IPS-18a (cell line): ENCODE measurements at regions not wholly inside any gene's neighbourhood (a gene's known extent, or its start where the extent isn't known, plus 50 kb on each side); places are given as distances from the start of the nearest gene placed in this dataset.
"Not testable (repeated sequence)": the region's sequence is repeated elsewhere in the genome, so short reads cannot be mapped to it uniquely, and the experiment has no call there.

Source experiments
- H3K27ac ChIP-seq: one replicate; pipeline ENCODE4 v1.5.1; 2013; ENCODE audit warnings: low read length
- H3K27me3 ChIP-seq: one replicate; pipeline ENCODE4 v1.6.1; 2013; ENCODE audit warnings: mild to moderate bottlenecking, low read length; ENCODE audit not compliant: control insufficient read depth, insufficient read depth
- H3K36me3 ChIP-seq: one replicate; pipeline ENCODE4 v1.6.1; 2013; ENCODE audit warnings: low read depth, low read length; ENCODE audit not compliant: control insufficient read depth
- H3K4me1 ChIP-seq: one replicate; pipeline ENCODE4 v1.6.1; 2013; ENCODE audit warnings: low read depth, low read length; ENCODE audit not compliant: control insufficient read depth
- H3K4me3 ChIP-seq: one replicate; pipeline ENCODE4 v1.5.1; 2013; ENCODE audit warnings: low read length
- H3K9ac ChIP-seq: one replicate; pipeline ENCODE4 v1.6.1; 2013; ENCODE audit warnings: mild to moderate bottlenecking, low read length, moderate library complexity
- H3K9me3 ChIP-seq: one replicate; pipeline ENCODE4 v1.6.1; 2013; ENCODE audit warnings: low read depth, low read length; ENCODE audit not compliant: control insufficient read depth

GRCh38 chr17:33952425-33952824, 302.7 kb upstream of the CCL2 start:
- Histone ChIP-seq H3K36me3 (no peaks in the 10 kb centered on the region), H3K27me3 (no peaks in the 10 kb centered on the region), H3K9me3 (no peaks in the 10 kb centered on the region), H3K4me3 (no peak overlapping the region), H3K27ac (no peak overlapping the region), H3K9ac (no peak overlapping the region), H3K4me1 (no peaks in the 10 kb centered on the region)

DNA sequence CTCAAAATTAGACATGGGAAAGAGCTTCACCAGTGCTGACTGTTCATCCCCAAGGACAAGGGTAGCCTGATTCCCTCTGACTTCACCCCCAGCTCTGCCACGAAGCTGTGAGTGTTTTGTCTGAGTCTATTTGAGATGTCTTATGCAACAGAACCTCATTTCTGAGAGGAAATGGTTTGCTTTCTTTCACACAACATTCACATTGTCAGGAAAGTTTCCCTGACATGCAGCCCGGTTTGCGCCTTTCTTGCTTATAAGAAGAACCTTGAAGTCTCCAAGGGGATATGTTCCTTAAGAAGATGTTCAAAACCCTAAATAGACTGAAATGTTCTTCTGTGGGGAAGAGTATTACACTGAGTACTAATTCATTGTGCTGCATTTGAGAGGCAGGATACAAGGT, 300.5 kb upstream of the CCL2 start:
- Histone ChIP-seq H3K27me3 (no peaks in the 10 kb centered on the region), H3K36me3 (no peaks in the 10 kb centered on the region), H3K4me1 (no peaks in the 10 kb centered on the region), H3K27ac (no peak overlapping the region), H3K9ac (no peak overlapping the region), H3K4me3 (no peak overlapping the region), H3K9me3 (no peaks in the 10 kb centered on the region)

GRCh38 chr17:33955461-33955860, 299.6 kb upstream of the CCL2 start:
- H3K36me3 ChIP-seq: no peaks in the 10 kb centered on the region
- H3K27me3 ChIP-seq: no peaks in the 10 kb centered on the region
- H3K4me1 ChIP-seq: no peaks in the 10 kb centered on the region
- H3K9me3 ChIP-seq: no peaks in the 10 kb centered on the region
- H3K27ac ChIP-seq: no peak overlapping the region
- H3K4me3 ChIP-seq: no peak overlapping the region
- no peak overlapping the region for H3K9ac ChIP-seq

DNA sequence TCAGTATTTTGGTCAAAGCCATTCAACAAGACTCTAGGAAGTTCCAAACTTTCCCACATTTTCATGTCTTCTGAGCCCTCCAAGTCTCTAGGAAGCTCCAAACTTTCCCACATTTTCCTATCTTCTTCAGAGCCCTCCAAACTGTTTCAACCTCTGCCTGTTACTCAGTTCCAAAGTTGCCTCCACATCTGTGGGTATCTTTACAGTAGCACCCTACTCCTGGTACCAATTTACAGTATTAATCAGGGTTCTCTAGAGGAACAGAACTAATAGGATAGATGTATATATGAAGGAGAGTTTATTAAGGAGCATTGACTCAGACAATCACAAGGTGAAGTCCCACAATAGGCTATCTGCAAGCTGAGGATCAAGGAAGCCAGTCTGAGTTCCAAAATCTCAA, 296.0 kb upstream of the CCL2 start:
- H3K4me3 ChIP-seq, H3K9me3 ChIP-seq, H3K4me1 ChIP-seq, H3K36me3 ChIP-seq, H3K27ac ChIP-seq, H3K27me3 ChIP-seq, H3K9ac ChIP-seq: not testable (repeated sequence)

DNA sequence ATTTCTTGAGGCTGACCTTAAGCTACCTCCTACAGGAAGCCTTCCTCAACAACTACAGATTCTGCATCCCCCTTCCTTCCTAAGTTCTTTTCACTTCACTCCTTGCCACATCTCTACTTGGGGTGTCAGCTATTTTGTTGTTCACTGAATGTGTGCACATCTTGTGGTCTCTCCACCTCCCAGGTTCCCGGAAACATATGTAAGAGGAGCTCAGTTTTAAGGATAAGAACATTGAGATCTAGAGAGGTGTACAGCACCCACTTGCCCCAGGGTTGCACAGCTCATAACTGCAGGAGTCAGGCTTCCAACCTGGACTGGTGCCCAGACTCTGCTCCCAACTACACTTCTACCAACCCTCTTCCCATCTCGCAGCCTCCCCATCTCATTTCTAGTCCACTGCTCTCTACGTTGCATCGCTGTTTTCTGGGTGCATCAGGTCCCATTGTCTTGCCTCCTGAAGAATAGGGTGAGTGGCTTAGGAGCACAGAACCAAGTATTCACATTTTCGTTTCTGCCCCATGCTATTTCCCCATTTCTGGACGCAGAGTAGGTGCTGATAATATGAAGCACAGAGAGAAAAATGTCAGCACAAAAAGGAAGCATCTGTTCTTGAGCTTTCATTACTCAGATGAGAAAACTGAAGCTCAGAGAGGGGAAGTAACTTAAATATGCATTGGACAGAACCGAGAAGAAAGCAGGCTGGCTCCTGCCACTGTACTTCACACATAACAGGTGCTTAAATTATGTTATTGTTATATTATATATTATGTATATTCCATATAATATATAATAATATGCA, 292.0 kb upstream of the CCL2 start:
- H3K4me3 ChIP-seq: no peak overlapping the region
- no peaks in the 10 kb centered on the region for H3K36me3 ChIP-seq
- H3K27me3 ChIP-seq: no peaks in the 10 kb centered on the region

GRCh38 chr17:33964344-33964979, 290.6 kb upstream of the CCL2 start:
- Histone ChIP-seq H3K27me3 (no peaks in the 10 kb centered on the region), H3K4me3 (no peak overlapping the region), H3K36me3 (no peaks in the 10 kb centered on the region), H3K9me3 (no peaks in the 10 kb centered on the region), H3K9ac (no peak overlapping the region), H3K27ac (no peak overlapping the region), H3K4me1 (peaks cover 7% of the 10 kb centered on the region)

More for the DNA sequence above, 292.0 kb upstream of the CCL2 start:
- Histone ChIP-seq H3K9ac (no peak overlapping the region), H3K4me1 (no peaks in the 10 kb centered on the region), H3K9me3 (no peaks in the 10 kb centered on the region), H3K27ac (no peak overlapping the region)

- H3K9me3 ChIP-seq: no peaks in the 10 kb centered on the region
- H3K27me3 ChIP-seq: no peaks in the 10 kb centered on the region
- peaks cover 7% of the 10 kb centered on the region for H3K4me1 ChIP-seq
- H3K4me3 ChIP-seq: no peak overlapping the region
- H3K27ac ChIP-seq: no peak overlapping the region
- no peaks in the 10 kb centered on the region for H3K36me3 ChIP-seq
- H3K9ac ChIP-seq: no peak overlapping the region
Observed at GRCh38 chr17:33966410-33967059, 288.6 kb upstream of the CCL2 start.

DNA sequence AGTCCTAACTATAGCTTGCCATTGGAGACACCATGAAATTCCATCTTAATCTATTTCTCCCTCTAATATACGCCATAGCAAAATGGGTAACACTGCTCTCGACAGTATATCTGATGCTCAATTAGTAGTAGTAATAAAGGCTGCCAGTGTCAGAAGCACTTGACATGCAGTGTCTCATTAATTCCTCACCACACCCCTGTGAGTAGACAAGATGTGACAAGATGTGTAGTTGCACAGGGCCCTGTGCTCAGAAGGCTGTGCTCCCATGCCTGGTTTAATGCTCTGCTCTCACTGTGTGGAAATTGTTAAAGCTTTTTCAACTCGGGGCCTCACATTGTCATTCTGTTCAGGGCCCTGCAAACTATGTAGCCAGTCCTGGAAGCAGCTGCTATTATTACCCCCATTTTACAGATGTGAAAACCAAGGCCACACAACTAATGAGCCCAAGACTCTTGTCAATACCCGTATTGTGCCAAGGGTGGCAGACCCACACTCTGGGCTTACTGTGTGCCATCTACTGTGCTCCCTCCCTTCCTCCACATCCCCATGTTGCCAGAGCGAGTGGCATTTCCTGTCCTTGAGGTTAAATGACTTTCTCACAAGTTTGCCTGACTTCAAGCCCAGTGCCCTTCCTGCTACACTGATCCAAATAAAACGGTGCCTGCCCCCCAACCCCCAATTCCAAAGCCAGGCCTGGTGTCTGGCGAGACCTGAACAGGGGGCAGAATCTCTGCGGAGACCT, 287.3 kb upstream of the CCL2 start:
- Histone ChIP-seq H3K9ac (no peak overlapping the region), H3K4me3 (no peak overlapping the region), H3K27me3 (no peaks in the 10 kb centered on the region), H3K27ac (no peak overlapping the region), H3K4me1 (peaks cover 7% of the 10 kb centered on the region), H3K9me3 (no peaks in the 10 kb centered on the region), H3K36me3 (no peaks in the 10 kb centered on the region)

DNA sequence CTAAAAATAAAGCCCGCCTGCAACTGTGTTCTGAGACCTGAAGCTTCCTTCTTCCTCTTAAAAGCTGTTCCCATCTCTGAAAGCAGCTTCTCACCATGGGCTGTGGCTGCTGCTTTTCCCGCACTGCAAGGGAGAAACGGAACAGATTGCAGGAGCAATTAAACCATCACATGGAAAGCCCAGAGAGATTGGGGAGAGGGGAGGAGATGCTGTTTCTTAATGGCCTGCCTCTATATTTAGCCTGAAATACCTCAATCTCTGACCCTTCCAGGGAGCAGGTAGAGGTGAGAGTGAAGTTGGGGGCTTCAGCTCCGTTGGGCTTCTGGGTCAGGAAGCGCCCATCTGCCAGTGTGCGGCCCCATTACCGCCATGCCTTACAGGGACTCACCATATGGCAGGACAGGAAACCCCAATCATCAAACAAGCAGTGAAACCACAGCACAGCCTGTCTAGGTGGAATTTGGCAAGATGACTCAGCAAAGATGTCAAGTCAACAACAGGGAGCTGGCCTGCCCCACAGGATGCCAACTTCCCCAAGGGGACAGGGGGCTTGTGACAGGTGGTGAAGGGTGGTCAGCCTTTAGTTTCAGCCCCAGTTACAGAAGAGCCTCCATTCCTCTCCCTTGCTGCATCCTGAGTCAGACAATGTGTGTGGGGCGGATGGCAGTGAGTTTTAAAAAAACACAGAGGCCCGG, 286.6 kb upstream of the CCL2 start:
- no peak overlapping the region for H3K4me3 ChIP-seq
- H3K4me1 ChIP-seq: peaks cover 7% of the 10 kb centered on the region
- no peaks in the 10 kb centered on the region for H3K27me3 ChIP-seq

GRCh38 chr17:33970279-33970678, 284.8 kb upstream of the CCL2 start:
- Histone ChIP-seq H3K9me3 (no peaks in the 10 kb centered on the region), H3K27me3 (no peaks in the 10 kb centered on the region), H3K27ac (no peak overlapping the region), H3K9ac (no peak overlapping the region), H3K36me3 (no peaks in the 10 kb centered on the region), H3K4me3 (no peak overlapping the region), H3K4me1 (peaks cover 7% of the 10 kb centered on the region)

More for the DNA sequence above, 286.6 kb upstream of the CCL2 start:
- Histone ChIP-seq H3K9ac (no peak overlapping the region), H3K27ac (no peak overlapping the region), H3K9me3 (no peaks in the 10 kb centered on the region), H3K36me3 (no peaks in the 10 kb centered on the region)

DNA sequence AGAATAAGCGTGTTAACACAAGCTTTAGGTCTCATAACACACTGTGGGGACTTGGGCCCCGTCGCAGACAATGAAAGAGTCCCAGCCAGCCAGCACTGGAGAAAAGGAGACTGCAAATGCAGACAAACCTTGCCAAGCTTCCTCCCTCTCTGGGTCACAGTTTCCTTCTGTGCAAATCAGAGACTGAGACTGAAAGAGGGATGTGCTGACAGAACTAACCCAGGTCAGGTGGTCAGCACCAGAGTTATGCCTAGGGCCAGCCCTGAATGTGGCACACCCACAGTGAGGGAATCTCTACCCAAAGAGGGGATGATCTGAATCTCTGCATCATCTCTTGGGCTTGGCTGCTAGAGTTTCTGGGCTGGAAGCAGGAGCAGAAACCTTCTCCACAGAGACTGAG, 282.3 kb upstream of the CCL2 start:
- Histone ChIP-seq H3K27ac (no peak overlapping the region), H3K36me3 (no peaks in the 10 kb centered on the region), H3K9me3 (no peaks in the 10 kb centered on the region), H3K9ac (no peak overlapping the region), H3K27me3 (no peaks in the 10 kb centered on the region), H3K4me1 (peaks cover 7% of the 10 kb centered on the region), H3K4me3 (no peak overlapping the region)
